HCT116 (cell line): ENCODE measurements at regions not wholly inside any gene's neighbourhood (a gene's known extent, or its start where the extent isn't known, plus 50 kb on each side); places are given as distances from the start of the nearest gene placed in this dataset.

Source experiments
- ATAC-seq: fragments of 200-7000 bp; cut with Tn5 transposase; 2 replicates; pipeline ENCODE4 v1.9.1; 2020; ENCODE audit warnings: mild to moderate bottlenecking, moderate library complexity
- BruUV-seq: library from RNA; stranded (reverse); fragments of 400-500 nt; replicated peaks from 2 replicates; lab custom pipeline; 2021; lab: Mats Ljungman, UMichigan
- CTCF ChIA-PET: fragments of 300-600 bp; sonication (Branson Sonifier 250); formaldehyde crosslinking; loops from one replicate; lab custom pipeline; 2021; ENCODE audit warnings: antibody characterized with exemption; lab: Charles Lee
- POLR2A ChIA-PET: fragments of 300-600, 350-600 bp; sonication (Branson Sonifier 250); formaldehyde crosslinking; loops from one replicate; lab custom pipeline; 2021; ENCODE audit warnings: antibody characterized with exemption; lab: Charles Lee
- RAD21 ChIA-PET, 2 experiments: fragments of 300-600 bp; sonication (Branson Sonifier 250); formaldehyde crosslinking; loops; one replicate each; lab custom pipeline; 2023; ENCODE audit warnings: low total read pairs in 2 of 2; ENCODE audit not compliant: uncharacterized antibody in 2 of 2, unreplicated experiment in 2 of 2, low non-redundant PET in 1 of 2; lab: Charles Lee
- DNase-seq: peaks from one replicate; pipeline ENCODE4 v3.0.0-alpha.2; 2010; ENCODE audit warnings: low read depth, low spot score
- H2AFZ ChIP-seq: fragments of 200-600 bp; shearing (Covaris generic), sonication (generic); 2 replicates; pipeline ENCODE4 v1.6.1; 2017; ENCODE audit warnings: low read depth, mixed run types, mixed read lengths, antibody characterized with exemption, low read length; ENCODE audit not compliant: poor library complexity, severe bottlenecking
- H3K27ac ChIP-seq: 2 replicates; pipeline ENCODE4 v1.5.1; 2012; ENCODE audit warnings: low read depth, low read length
- H3K27me3 ChIP-seq: fragments of 200-600 bp; sonication (generic); 2 replicates; pipeline ENCODE4 v1.6.1; 2016; ENCODE audit warnings: mixed run types, low read length, mixed read lengths; ENCODE audit not compliant: insufficient read depth
- H3K36me3 ChIP-seq, 2 experiments: fragments of 200-500 bp in 1 of 2; fragments of 200-600 bp in 1 of 2; sonication (Bioruptor generic) in 1 of 2; sonication (generic) in 1 of 2; 2 replicates each; pipeline versions ENCODE4 v1.5.1 to v1.6.1; 2014 to 2016; ENCODE audit warnings: low read length in 2 of 2, inconsistent platforms in 1 of 2, mixed read lengths in 1 of 2, mixed run types in 1 of 2; ENCODE audit not compliant: insufficient read depth in 2 of 2, control insufficient read depth in 1 of 2
- H3K4me1 ChIP-seq, 2 experiments: fragments of 200-600 bp in 1 of 2; sonication (generic) in 1 of 2; 2 replicates each; pipeline versions ENCODE4 v1.5.1 to v1.6.1; 2012 to 2017; ENCODE audit warnings: low read length in 2 of 2, inconsistent platforms in 1 of 2, mild to moderate bottlenecking in 1 of 2, mixed read lengths in 1 of 2, mixed run types in 1 of 2, moderate library complexity in 1 of 2; ENCODE audit not compliant: insufficient read depth in 2 of 2, control insufficient read depth in 1 of 2
- H3K4me2 ChIP-seq: fragments of 200-600 bp; sonication (generic); 2 replicates; pipeline ENCODE4 v1.6.1; 2017; ENCODE audit warnings: mixed run types, low read length, mixed read lengths
- H3K4me3 ChIP-seq, 2 experiments: fragments of 200-600 bp in 1 of 2; sonication (generic) in 1 of 2; replicated peaks in 1 of 2; 2 replicates each; pipeline ENCODE4 v1.5.1; 2011 to 2016; ENCODE audit warnings: low read length in 2 of 2, control low read depth in 1 of 2, low read depth in 1 of 2, mild to moderate bottlenecking in 1 of 2, mixed read lengths in 1 of 2, mixed run types in 1 of 2
- H3K79me2 ChIP-seq: fragments of 200-600 bp; sonication (generic); 2 replicates; pipeline ENCODE4 v1.6.1; 2017; ENCODE audit warnings: mild to moderate bottlenecking, mixed run types, low read length, moderate library complexity, mixed read lengths; ENCODE audit not compliant: insufficient read depth
- H3K9ac ChIP-seq: fragments of 200-600 bp; sonication (generic); 2 replicates; pipeline ENCODE4 v1.6.1; 2016; ENCODE audit warnings: low read length, mixed read lengths
- H3K9me2 ChIP-seq: fragments of 200-600 bp; sonication (generic), shearing (Covaris generic); 2 replicates; pipeline ENCODE4 v1.6.1; 2017; ENCODE audit warnings: mixed run types, mild to moderate bottlenecking, moderate library complexity; ENCODE audit not compliant: insufficient read depth
- H3K9me3 ChIP-seq, 2 experiments: fragments of 200-500 bp in 1 of 2; fragments of 200-600 bp in 1 of 2; sonication (Bioruptor generic) in 1 of 2; sonication (generic) in 1 of 2; 2 replicates each; pipeline ENCODE4 v1.6.1; 2014 to 2017; ENCODE audit warnings: low read length in 2 of 2, mixed read lengths in 2 of 2, inconsistent platforms in 1 of 2, low read depth in 1 of 2, mild to moderate bottlenecking in 1 of 2, mixed run types in 1 of 2, moderate library complexity in 1 of 2; ENCODE audit not compliant: control insufficient read depth in 1 of 2, insufficient read depth in 1 of 2
- H4K20me1 ChIP-seq: fragments of 200-600 bp; sonication (generic), shearing (Covaris generic); 2 replicates; pipeline ENCODE4 v1.6.1; 2017; ENCODE audit warnings: mixed run types, mild to moderate bottlenecking, moderate library complexity; ENCODE audit not compliant: insufficient read depth
- ATF3 ChIP-seq: IDR thresholded peaks from 2 replicates; pipeline ENCODE4 v1.6.1; 2012
- CBX3 ChIP-seq: IDR thresholded peaks from 2 replicates; pipeline ENCODE4 v1.6.1; 2012; ENCODE audit warnings: low read depth
- CTCF ChIP-seq, 3 experiments: fragments of 200-600 bp in 1 of 3; sonication (generic) in 1 of 3; IDR thresholded peaks in 2 of 3; conservative IDR thresholded peaks in 1 of 3; 2 replicates each; pipeline ENCODE4 v1.5.1; 2012 to 2017; ENCODE audit warnings: low read depth in 2 of 3, low read length in 2 of 3, antibody characterized with exemption in 1 of 3, borderline replicate concordance in 1 of 3, control low read depth in 1 of 3, mild to moderate bottlenecking in 1 of 3, mixed read lengths in 1 of 3, mixed run types in 1 of 3, moderate library complexity in 1 of 3; ENCODE audit not compliant: insufficient read depth in 1 of 3
- ELF1 ChIP-seq: IDR thresholded peaks from 2 replicates; pipeline ENCODE4 v1.6.1; 2012; ENCODE audit warnings: low read depth, borderline replicate concordance
- EZH2 ChIP-seq: fragments of 200-600 bp; sonication (generic); IDR thresholded peaks from 2 replicates; pipeline ENCODE4 v1.6.1; 2017; ENCODE audit warnings: antibody characterized with exemption, mixed run types
- EZH2phosphoT487 ChIP-seq: fragments of 200-600 bp; IDR thresholded peaks from 2 replicates; pipeline ENCODE4 v1.6.1; 2018; ENCODE audit warnings: antibody characterized with exemption, borderline replicate concordance
- FOSL1 ChIP-seq: IDR thresholded peaks from 2 replicates; pipeline ENCODE4 v1.6.1; 2012; ENCODE audit warnings: low read depth
- JUND ChIP-seq: IDR thresholded peaks from 2 replicates; pipeline ENCODE4 v1.6.1; 2012
- POLR2A ChIP-seq: IDR thresholded peaks from 2 replicates; pipeline ENCODE4 v1.7.0; 2011; ENCODE audit warnings: borderline replicate concordance; ENCODE audit not compliant: insufficient read depth, insufficient read length; ENCODE audit errors: extremely low read depth
- POLR2AphosphoS5 ChIP-seq: IDR thresholded peaks from 2 replicates; pipeline ENCODE4 v1.6.1; 2011; ENCODE audit warnings: mild to moderate bottlenecking, low read depth, low read length, moderate library complexity
- RAD21 ChIP-seq: IDR thresholded peaks from 2 replicates; pipeline ENCODE4 v1.6.1; 2012; ENCODE audit warnings: low read depth, mild to moderate bottlenecking
- SP1 ChIP-seq: IDR thresholded peaks from 2 replicates; pipeline ENCODE4 v1.6.1; 2012; ENCODE audit warnings: low read depth
- TCF7L2 ChIP-seq: IDR thresholded peaks from 2 replicates; pipeline ENCODE4 v1.7.0; 2011; ENCODE audit warnings: borderline replicate concordance, inconsistent platforms; ENCODE audit not compliant: insufficient read depth, insufficient read length; ENCODE audit errors: extremely low read depth
- YY1 ChIP-seq: IDR thresholded peaks from 2 replicates; pipeline ENCODE4 v1.6.1; 2011; ENCODE audit warnings: low read length, low read depth, moderate library complexity, mild to moderate bottlenecking; ENCODE audit not compliant: insufficient replicate concordance; ENCODE audit errors: extremely low read depth
- intact Hi-C: fragments of 100-400 bp; cut with micrococcal nuclease; formaldehyde crosslinking; loops from 2 replicates; pipeline ENCODE4 v1.10.0; 2022
- TF ChIP-seq, protein P1 (sequence below): IDR thresholded peaks from 2 replicates; pipeline ENCODE4 v1.6.1; 2011; ENCODE audit warnings: mild to moderate bottlenecking, low read length, moderate library complexity; ENCODE audit not compliant: insufficient replicate concordance; ENCODE audit errors: extremely low read depth

GRCh38 chr13:57044910-57045309 is 95.8 kb upstream of the PRR20A start:
- Histone ChIP-seq H3K27ac (no peak overlapping the region), H3K4me2 (no peak overlapping the region), H2AFZ (no peak overlapping the region), H4K20me1 (no peaks in the 10 kb centered on the region), H3K4me3 (no peak overlapping the region), H3K4me1 (no peaks in the 10 kb centered on the region), H3K9ac (no peak overlapping the region), H3K36me3 (no peaks in the 10 kb centered on the region; a peak in 1 of 4 replicates), H3K27me3 (no peaks in the 10 kb centered on the region), H3K9me3 (peaks cover 6 to 10% of the 10 kb centered on the region in 2 experiments; a peak in 2 of 4 replicates), H3K9me2 (no peaks in the 10 kb centered on the region), H3K79me2 (no peaks in the 10 kb centered on the region)
- ChIA-PET POLR2A (no interaction called here), CTCF (no interaction called here), RAD21 (no interaction called here)
- intact Hi-C loops, result no loop called here
- BruUV-seq, result no TSS peak
- TF ChIP-seq POLR2A (no peak), TCF7L2 (no peak), SP1 (no peak), CTCF (IDR thresholded peaks at IDR 0.05 in 2 of 3, conservative IDR thresholded peaks at IDR 0.05 in 1 of 3; ENCODE audit: borderline replicate concordance in 1 of 3, insufficient read depth in 1 of 3, low read depth in 2 of 3, low read length in 2 of 3) (no peak), ATF3 (no peak), POLR2AphosphoS5 (no peak), CBX3 (no peak), ELF1 (no peak), YY1 (no peak), RAD21 (no peak), EZH2phosphoT487 (no peak), JUND (no peak), FOSL1 (no peak), EZH2 (no peak)
- TF ChIP-seq, protein P1, sequence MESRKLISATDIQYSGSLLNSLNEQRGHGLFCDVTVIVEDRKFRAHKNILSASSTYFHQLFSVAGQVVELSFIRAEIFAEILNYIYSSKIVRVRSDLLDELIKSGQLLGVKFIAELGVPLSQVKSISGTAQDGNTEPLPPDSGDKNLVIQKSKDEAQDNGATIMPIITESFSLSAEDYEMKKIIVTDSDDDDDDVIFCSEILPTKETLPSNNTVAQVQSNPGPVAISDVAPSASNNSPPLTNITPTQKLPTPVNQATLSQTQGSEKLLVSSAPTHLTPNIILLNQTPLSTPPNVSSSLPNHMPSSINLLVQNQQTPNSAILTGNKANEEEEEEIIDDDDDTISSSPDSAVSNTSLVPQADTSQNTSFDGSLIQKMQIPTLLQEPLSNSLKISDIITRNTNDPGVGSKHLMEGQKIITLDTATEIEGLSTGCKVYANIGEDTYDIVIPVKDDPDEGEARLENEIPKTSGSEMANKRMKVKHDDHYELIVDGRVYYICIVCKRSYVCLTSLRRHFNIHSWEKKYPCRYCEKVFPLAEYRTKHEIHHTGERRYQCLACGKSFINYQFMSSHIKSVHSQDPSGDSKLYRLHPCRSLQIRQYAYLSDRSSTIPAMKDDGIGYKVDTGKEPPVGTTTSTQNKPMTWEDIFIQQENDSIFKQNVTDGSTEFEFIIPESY, result no peak
- no peak for ATAC-seq
- no peak for DNase-seq
